ENCODE measurements at regions not wholly inside any gene's neighbourhood (a gene's known extent, or its start where the extent isn't known, plus 50 kb on each side); places are given as distances from the start of the nearest gene placed in this dataset.
A peak's percentile ranks its signal among the peaks of the same experiment; 100 is the strongest.

DNA sequence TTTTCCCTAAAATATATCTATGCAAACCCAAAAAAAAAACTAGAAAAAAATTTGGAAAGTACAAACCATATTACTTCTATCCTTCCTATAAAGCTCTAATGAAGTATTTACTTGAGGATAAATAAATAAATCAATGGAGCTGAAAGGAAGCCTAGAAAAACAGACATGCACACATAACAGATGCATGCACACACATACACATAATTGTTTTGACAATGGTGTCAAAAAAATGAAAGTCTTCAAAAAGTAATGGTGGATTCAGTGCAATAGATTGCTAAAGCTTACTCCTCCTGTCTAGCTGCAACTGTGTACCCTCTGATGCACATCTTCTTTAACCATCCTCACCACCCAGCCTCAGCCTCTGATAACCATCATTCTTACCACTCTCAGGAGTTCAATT lies 521.9 kb upstream of the RGS18 start:
- Histone ChIP-seq H3K4me3 (ENCODE audit: insufficient read depth, low read depth, low read length) (no peak overlapping the region), H3K4me2 (ENCODE audit: low read length) (no peak overlapping the region), H3K36me3 (ENCODE audit: insufficient read depth, low read length) (no peaks in the 10 kb centered on the region), H3K79me2 (ENCODE audit: insufficient read depth, low read length) (no peaks in the 10 kb centered on the region), H3K27ac (ENCODE audit: low read depth, low read length) (no peak overlapping the region), H2AFZ (ENCODE audit: low read depth, low read length) (no peak overlapping the region), H4K20me1 (ENCODE audit: insufficient read depth, low read length) (no peaks in the 10 kb centered on the region), H3K27me3 (ENCODE audit: insufficient read depth, low read length) (no peaks in the 10 kb centered on the region), H3K9ac (ENCODE audit: low read length) (no peak overlapping the region), H3K9me3 (ENCODE audit: insufficient read depth, low read depth, low read length) (no peaks in the 10 kb centered on the region), H3K4me1 (ENCODE audit: insufficient read depth, low read length) (no peaks in the 10 kb centered on the region)
- H3K27ac Mint-ChIP-seq (ENCODE audit: unreplicated experiment): no peak overlapping the region
- DNase-seq (ENCODE audit: low read depth) (no peak), FAIRE-seq (no peak)
- H3K9me3 Mint-ChIP-seq (ENCODE audit: unreplicated experiment): no peaks in the 10 kb centered on the region
- no peaks in the 10 kb centered on the region for H3K4me1 Mint-ChIP-seq (ENCODE audit: low read depth, unreplicated experiment)
- no peaks in the 10 kb centered on the region for H3K27me3 Mint-ChIP-seq (ENCODE audit: low read depth, unreplicated experiment)
- H3K36me3 Mint-ChIP-seq (ENCODE audit: low read depth, unreplicated experiment): no peaks in the 10 kb centered on the region
- TF ChIP-seq, protein P1, sequence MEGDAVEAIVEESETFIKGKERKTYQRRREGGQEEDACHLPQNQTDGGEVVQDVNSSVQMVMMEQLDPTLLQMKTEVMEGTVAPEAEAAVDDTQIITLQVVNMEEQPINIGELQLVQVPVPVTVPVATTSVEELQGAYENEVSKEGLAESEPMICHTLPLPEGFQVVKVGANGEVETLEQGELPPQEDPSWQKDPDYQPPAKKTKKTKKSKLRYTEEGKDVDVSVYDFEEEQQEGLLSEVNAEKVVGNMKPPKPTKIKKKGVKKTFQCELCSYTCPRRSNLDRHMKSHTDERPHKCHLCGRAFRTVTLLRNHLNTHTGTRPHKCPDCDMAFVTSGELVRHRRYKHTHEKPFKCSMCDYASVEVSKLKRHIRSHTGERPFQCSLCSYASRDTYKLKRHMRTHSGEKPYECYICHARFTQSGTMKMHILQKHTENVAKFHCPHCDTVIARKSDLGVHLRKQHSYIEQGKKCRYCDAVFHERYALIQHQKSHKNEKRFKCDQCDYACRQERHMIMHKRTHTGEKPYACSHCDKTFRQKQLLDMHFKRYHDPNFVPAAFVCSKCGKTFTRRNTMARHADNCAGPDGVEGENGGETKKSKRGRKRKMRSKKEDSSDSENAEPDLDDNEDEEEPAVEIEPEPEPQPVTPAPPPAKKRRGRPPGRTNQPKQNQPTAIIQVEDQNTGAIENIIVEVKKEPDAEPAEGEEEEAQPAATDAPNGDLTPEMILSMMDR (IDR thresholded peaks at IDR 0.05; ENCODE audit: insufficient read depth, low read depth, low read length): no peak
- no peak for TF ChIP-seq EZH2 (IDR thresholded peaks at IDR 0.05; ENCODE audit: insufficient read depth, low read length)
- no peak overlapping the region for H3K4me3 Mint-ChIP-seq (ENCODE audit: unreplicated experiment)

DNA sequence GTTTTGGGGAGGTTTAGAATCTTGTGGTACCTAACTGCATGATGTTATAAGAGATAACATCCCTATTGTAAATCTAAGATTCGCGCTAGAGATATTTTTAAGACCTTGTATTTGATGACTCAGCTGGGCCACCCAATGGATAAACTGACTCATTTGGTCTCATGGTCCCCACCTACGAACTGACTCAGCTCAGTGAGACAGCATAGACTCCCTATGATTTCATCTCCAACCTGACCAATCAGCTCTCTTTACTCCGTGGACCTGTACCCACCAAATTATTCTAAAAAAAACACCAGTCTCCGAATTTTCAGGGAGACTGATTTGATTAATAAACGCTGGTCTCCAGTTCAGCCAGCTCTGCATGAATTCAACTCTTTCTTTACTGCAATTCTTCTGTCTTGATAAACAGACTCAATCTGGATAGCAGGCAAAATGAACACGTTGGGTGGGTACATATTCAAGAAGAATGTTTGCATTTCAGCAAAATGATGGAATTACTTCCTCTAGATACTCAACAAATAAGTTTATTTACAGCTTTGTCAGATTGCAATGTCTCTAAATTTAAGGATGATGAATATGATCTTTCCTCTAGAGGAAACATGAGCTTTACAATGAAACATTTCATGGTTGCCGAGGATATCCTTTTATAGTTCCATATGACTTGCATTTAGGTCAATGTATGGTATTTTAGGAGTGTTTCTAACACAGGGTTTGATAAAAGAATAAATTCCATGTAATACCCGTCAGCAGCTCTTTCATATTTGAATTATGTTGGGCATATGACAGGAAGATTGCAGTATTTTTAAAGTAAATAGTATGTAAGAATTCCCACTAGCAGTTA lies 516.6 kb upstream of the RGS18 start:
- no peak overlapping the region for H3K4me3 Mint-ChIP-seq (ENCODE audit: unreplicated experiment)
- no peaks in the 10 kb centered on the region for H3K9me3 Mint-ChIP-seq (ENCODE audit: unreplicated experiment)
- no peaks in the 10 kb centered on the region for H3K4me1 Mint-ChIP-seq (ENCODE audit: low read depth, unreplicated experiment)
- Histone ChIP-seq H3K36me3 (ENCODE audit: insufficient read depth, low read length) (no peaks in the 10 kb centered on the region), H2AFZ (ENCODE audit: low read depth, low read length) (peak overlapping the region; percentile 20), H3K4me3 (ENCODE audit: insufficient read depth, low read depth, low read length) (peak overlapping the region; percentile 32), H3K9ac (ENCODE audit: low read length) (peak overlapping the region; percentile 45), H3K27me3 (ENCODE audit: insufficient read depth, low read length) (no peaks in the 10 kb centered on the region), H3K79me2 (ENCODE audit: insufficient read depth, low read length) (no peaks in the 10 kb centered on the region), H3K4me2 (ENCODE audit: low read length) (peak overlapping the region; percentile 68), H4K20me1 (ENCODE audit: insufficient read depth, low read length) (no peaks in the 10 kb centered on the region), H3K4me1 (ENCODE audit: insufficient read depth, low read length) (no peaks in the 10 kb centered on the region), H3K9me3 (ENCODE audit: insufficient read depth, low read depth, low read length) (no peaks in the 10 kb centered on the region), H3K27ac (ENCODE audit: low read depth, low read length) (peak overlapping the region; percentile 70)
- H3K36me3 Mint-ChIP-seq (ENCODE audit: low read depth, unreplicated experiment): no peaks in the 10 kb centered on the region
- no peaks in the 10 kb centered on the region for H3K27me3 Mint-ChIP-seq (ENCODE audit: low read depth, unreplicated experiment)
- FAIRE-seq (no peak), DNase-seq (ENCODE audit: low read depth) (peak; percentile 78)
- TF ChIP-seq, protein P1 (IDR thresholded peaks at IDR 0.05; ENCODE audit: insufficient read depth, low read depth, low read length): no peak
- TF ChIP-seq EZH2 (IDR thresholded peaks at IDR 0.05; ENCODE audit: insufficient read depth, low read length): no peak
- H3K27ac Mint-ChIP-seq (ENCODE audit: unreplicated experiment): no peak overlapping the region

DNA sequence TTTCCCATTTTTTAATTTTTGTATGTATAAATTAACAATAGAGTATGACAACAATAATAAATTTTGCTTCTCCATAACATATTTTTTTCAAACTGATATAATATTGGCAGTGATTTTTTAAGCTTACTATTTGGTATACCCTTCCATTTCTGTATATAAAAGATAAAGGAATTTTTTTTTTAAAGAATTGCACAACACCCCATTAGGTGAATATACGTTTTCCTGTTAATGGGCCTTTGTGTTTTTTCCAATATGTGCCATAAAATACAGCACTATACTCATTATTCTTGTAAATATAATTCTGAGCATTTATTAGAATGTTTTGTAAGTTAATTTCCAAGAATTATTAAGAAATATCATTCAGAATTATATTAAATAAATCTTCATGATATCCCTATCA lies 515.2 kb upstream of the RGS18 start:
- Histone ChIP-seq H3K4me1 (ENCODE audit: insufficient read depth, low read length) (no peaks in the 10 kb centered on the region), H3K4me2 (ENCODE audit: low read length) (no peak overlapping the region), H2AFZ (ENCODE audit: low read depth, low read length) (no peak overlapping the region), H4K20me1 (ENCODE audit: insufficient read depth, low read length) (no peaks in the 10 kb centered on the region), H3K9ac (ENCODE audit: low read length) (no peak overlapping the region), H3K79me2 (ENCODE audit: insufficient read depth, low read length) (no peaks in the 10 kb centered on the region), H3K27ac (ENCODE audit: low read depth, low read length) (peak overlapping the region; percentile 0), H3K36me3 (ENCODE audit: insufficient read depth, low read length) (no peaks in the 10 kb centered on the region), H3K9me3 (ENCODE audit: insufficient read depth, low read depth, low read length) (no peaks in the 10 kb centered on the region), H3K4me3 (ENCODE audit: insufficient read depth, low read depth, low read length) (no peak overlapping the region), H3K27me3 (ENCODE audit: insufficient read depth, low read length) (no peaks in the 10 kb centered on the region)
- no peaks in the 10 kb centered on the region for H3K9me3 Mint-ChIP-seq (ENCODE audit: unreplicated experiment)
- H3K27ac Mint-ChIP-seq (ENCODE audit: unreplicated experiment): no peak overlapping the region
- no peak for TF ChIP-seq EZH2 (IDR thresholded peaks at IDR 0.05; ENCODE audit: insufficient read depth, low read length)
- TF ChIP-seq, protein P1 (IDR thresholded peaks at IDR 0.05; ENCODE audit: insufficient read depth, low read depth, low read length): no peak
- DNase-seq (ENCODE audit: low read depth): no peak
- H3K4me1 Mint-ChIP-seq (ENCODE audit: low read depth, unreplicated experiment): no peaks in the 10 kb centered on the region
- H3K36me3 Mint-ChIP-seq (ENCODE audit: low read depth, unreplicated experiment): no peaks in the 10 kb centered on the region
- no peaks in the 10 kb centered on the region for H3K27me3 Mint-ChIP-seq (ENCODE audit: low read depth, unreplicated experiment)
- FAIRE-seq: no peak
- no peak overlapping the region for H3K4me3 Mint-ChIP-seq (ENCODE audit: unreplicated experiment)
